Body of pancreas (tissue), 4 donors: ENCODE measurements at regions not wholly inside any gene's neighbourhood (a gene's known extent, or its start where the extent isn't known, plus 50 kb on each side); places are given as distances from the start of the nearest gene placed in this dataset.

Source experiments
- CTCF ChIP-seq, 7 experiments: fragments of 450-650 bp in 4 of 7; fragments of 200-600 bp in 3 of 7; sonication (generic) in 3 of 7; IDR thresholded peaks; one replicate each; pipeline ENCODE4 v1.5.1; 2016 to 2019; ENCODE audit warnings: antibody characterized with exemption in 7 of 7
- POLR2A ChIP-seq, 3 donors: fragments of 450-650 bp; IDR thresholded peaks; one replicate each; pipeline ENCODE4 v1.6.1; 2016; ENCODE audit warnings: antibody characterized with exemption in 3 of 3, mild to moderate bottlenecking in 2 of 3

- TF ChIP-seq CTCF (IDR thresholded peaks at IDR 0.05): peak; percentile 82 to 97 (median 92)
- no peak for TF ChIP-seq POLR2A (IDR thresholded peaks at IDR 0.05)
These were observed 53.7 kb upstream of the ARL4C start for GRCh38 chr2:234550511-234551107.
